ENCODE measurements at regions not wholly inside any gene's neighbourhood (a gene's known extent, or its start where the extent isn't known, plus 50 kb on each side); places are given as distances from the start of the nearest gene placed in this dataset.

- TF ChIP-seq EZH2phosphoT487 (IDR thresholded peaks at IDR 0.05; ENCODE audit: insufficient read depth, low read depth) = no peak
- no peak for TF ChIP-seq EZH2 (IDR thresholded peaks at IDR 0.05; ENCODE audit: insufficient read depth, poor library complexity, severe bottlenecking)
Measured at GRCh38 chr4:98822144-98822543, 106.8 kb downstream of the EIF4E start.
